ENCODE measurements at regions not wholly inside any gene's neighbourhood (a gene's known extent, or its start where the extent isn't known, plus 50 kb on each side); places are given as distances from the start of the nearest gene placed in this dataset.
A peak's percentile ranks its signal among the peaks of the same experiment; 100 is the strongest.
"Not testable (repeated sequence)": the region's sequence is repeated elsewhere in the genome, so short reads cannot be mapped to it uniquely, and the experiment has no call there.

DNA sequence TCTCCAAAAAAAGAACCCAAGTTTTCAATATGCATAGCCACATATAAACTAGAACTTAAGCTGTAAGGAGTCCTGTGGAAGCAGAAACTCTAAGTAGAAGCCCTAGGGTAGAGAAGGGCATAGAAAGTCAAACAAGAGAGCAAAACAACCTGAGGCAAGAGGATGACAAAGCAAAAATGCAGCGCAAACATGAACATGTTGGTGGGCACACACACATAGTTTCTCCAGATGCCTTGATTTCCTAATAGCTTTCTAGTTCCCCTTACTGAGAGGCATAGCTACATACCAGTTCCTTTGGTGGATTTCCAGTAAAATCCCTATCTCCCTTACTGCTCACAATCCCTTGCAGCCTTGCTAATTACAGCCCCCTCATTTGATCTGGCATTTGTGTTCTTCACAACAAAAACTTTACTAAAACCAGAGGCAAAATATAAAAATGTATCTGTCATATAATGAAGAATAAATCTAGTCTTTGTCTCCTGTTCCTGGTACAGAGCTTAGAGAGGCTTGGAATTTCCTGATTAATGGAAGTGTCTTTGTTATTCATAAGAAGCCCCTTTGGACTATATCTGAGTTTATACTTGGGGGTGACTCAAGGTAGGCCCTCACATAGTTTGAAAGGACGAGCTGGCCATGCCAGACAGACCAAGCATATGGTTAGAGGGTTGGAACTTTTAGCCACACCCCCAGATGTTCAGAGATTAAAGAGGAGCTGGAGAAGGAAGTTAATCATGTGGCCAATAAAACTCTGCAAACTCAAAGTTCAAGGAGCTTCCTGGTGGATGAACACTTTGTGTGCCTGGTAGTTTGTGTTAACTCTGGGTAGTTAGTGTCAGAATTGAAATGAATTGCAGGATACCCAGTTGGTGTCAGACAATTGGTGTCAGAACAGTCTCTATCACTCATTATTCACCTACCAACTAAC is 52.7 kb upstream of the ZCCHC13 start:
- DNase-seq, result peak; percentile 30

DNA sequence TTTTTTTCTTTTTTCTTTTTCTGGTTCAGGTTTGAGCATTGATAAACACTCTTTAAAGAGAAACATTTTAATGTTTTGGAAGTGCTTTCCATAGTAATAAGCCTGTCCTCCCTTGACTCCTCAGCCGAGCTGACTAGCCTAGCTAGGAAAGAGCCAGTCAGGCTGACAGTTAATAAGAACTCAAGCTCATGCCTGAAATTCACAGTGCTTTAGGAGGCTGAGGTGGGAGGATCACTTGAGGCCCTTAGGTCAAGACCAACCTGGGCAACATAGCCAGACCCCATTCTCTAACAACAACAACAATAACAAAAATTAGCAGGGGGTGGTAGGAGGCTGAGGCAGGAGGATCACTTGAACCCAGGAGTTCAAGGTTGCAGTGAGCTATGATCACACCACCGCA is 53.4 kb upstream of the ZCCHC13 start:
- no peak for DNase-seq

DNA sequence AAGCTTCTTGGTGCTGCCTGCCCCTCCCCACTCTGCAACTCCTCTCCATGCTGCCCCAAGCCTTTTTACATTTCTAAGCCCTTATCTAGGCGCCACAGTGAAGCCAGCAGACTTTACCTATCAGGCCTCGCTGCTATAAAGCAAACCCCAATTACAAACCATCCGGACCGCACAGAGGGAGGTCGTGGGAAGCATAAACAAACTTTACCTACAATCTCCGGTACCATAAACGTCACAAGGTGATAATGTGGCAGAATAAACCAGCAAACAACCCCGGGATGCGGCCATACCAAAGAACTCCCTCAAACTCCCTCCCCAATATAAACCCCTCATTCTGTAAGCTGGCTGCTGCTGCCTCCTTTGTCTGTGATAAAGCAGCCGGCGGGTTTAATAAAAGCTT is 54.0 kb upstream of the ZCCHC13 start:
- no peak for DNase-seq

DNA sequence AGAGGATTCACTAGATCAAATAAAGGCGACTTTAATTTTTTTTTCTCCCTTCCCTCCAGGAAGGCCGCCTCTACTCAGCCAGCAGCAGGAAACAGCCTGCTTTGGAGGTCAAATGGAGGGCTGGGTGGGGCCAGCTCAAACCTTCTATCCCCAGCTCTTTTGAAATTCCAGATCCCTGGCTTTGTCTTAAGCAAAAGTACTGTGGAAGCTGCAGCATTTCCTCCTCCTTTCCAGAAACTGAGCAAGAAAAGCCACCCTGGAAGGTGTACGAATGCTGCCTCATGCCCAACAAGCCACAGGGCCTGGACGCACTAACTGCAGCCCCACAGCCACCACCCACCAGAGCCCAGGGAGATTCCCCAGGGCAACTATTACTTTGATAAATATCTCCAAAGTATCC is 55.1 kb upstream of the ZCCHC13 start:
- peak; percentile 57 for DNase-seq

DNA sequence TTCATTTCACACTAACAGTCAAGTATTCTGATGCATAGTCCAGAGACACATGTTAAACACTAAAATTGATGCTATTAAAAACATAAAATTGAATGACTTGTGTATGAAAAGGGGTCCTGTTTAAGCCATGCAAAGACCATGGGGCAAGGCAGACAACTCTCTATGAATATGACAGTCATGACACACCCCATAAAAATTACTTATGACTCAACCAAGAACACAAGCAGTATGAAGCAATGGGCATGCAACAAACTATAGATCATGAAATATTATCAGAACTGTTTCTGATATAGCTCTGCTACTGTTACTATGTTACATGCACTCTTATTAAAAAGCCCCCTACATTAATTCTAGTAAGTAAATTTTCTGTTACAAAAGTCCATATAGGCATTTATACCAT is 57.5 kb upstream of the ZCCHC13 start:
- DNase-seq, result no peak

DNA sequence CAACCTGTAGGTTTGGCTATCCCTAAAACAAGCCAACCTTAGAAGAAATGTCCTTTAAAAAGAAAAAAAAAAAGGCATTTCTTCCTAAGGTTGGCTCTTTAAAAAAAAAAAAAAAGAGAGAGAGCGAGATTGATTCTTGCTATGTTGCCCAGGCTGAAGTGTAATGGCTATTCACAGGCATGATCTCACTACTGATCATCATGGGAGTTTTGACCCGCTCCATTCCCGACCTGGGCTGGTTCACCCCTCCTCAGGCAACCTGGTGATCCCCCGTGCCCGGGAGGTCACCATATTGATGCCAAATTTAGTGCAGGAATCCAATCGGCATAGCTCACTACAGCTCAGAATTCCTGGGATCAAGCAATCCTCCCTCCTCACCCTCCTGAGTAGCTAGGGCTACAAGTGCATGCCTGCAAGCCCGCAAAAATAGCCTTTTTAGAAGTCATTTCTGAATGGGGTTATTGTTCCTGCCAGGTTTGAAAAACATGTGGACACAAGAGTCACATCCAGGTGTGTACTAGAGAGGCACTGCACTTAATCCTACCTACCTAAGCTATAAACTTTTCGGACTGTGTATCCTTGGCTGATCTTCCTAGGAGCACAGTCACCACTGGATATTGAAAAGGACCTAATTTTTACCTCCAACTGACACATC is 61.4 kb upstream of the ZCCHC13 start:
- DNase-seq, result peak; percentile 50

DNA sequence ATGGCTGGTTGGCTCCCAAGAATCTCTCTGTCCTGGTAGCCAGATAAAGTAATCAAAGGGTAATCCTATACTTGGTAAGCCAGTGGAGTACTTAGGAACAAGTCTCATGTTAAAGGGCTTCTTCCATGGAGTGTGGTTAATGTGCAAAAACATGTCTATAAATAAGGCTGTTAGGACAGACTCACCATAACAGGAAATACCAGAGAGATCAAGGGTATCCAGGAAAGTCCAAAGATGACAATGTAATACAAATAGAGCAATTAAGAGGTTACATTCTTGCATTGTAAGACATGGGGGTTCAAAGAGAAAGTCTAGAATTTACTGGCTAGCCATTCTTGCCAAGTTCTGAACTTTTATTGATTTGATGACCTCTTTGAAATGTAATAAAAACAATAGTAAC is 61.9 kb upstream of the ZCCHC13 start:
- peak; percentile 74 for DNase-seq

DNA sequence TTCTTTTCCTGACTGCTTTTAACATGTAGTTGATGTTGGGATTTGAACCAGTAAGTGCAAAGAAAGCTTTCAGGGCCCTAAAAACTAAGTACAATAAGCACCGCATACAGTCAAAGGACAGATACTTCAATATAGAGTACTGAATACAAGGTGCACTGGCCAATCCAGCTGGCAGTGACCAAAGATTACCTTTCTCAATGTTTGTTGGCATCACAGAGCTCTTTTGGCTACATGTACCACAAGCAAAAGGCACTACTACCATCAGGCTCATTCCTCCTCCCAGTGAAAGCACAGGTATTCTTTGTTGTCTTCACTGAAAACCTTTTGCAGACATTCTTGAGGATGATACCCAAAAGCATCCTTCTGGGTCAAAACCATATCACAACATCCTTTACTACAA is 65.2 kb upstream of the ZCCHC13 start:
- no peak for DNase-seq

DNA sequence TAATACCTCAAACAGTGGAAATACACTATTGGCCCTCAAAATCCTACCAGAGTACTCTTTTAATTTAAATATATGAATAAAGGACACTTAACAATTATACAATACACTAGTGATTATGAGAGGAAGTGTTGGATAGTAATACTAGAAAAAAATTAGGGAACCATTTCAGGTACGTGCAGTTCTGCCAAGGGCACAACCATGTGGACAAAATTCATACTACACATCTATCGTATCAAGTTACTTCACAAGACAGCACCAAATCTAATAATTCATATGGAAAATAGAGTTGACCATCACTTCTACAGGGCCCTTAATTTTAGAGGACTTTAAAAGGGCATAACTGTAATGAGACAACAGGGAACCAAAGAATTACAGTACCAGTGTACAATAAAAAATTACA is 69.2 kb upstream of the ZCCHC13 start:
- DNase-seq, result peak; percentile 15

DNA sequence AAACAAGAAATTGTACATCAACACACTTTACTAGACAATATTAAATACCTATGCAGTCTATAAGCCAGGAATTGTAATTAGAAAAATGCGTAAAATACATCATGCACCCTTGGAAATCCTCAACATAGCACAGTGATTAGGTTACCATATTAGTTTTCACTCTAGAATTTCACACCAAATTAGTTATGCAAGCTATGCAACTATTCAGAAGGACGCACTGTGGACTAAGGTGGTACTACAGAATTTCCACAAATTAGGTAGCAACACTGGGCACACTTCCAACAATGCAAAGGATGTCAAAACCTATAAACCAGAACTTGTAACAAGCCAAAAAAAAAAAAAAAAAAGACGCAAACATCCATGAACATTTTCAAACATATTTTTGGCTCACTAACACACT is 71.1 kb upstream of the ZCCHC13 start:
- DNase-seq, result peak; percentile 68

DNA sequence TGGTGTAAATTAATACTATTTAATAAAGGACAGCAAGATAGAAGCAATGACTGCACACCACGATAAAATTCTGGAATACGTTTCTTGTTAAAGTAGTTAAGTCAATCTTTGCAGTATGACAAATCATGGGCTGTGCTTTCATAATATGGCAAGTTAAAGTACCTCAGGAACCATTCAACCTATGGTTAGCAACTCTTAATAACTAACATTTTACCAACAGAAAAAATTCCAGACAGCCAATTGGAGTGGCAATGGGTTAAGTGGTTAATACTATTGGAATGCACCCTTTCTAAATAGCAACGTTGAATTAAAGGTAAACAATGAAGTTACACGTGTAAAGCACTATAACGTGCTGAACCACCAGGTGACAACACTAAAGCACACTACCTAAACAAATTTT is 72.4 kb upstream of the ZCCHC13 start:
- DNase-seq, result no peak

DNA sequence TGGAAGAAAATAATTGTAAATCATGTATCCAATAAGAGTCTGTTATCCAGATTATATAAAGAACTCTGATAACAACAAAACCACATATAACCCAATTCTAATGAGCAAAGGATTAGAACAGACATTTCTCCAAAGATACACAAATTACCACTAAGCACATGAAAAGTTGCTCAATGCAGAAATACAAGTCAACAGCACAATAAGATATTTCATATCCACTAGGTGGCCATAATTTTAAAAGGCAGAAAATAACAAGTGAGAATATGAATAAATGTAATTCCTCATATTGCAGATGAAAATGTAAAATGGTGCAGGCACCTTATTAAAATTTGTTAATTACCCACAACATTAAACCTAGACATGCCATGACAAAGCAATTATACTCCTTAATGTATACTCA is 73.9 kb upstream of the ZCCHC13 start:
- no peak for DNase-seq

DNA sequence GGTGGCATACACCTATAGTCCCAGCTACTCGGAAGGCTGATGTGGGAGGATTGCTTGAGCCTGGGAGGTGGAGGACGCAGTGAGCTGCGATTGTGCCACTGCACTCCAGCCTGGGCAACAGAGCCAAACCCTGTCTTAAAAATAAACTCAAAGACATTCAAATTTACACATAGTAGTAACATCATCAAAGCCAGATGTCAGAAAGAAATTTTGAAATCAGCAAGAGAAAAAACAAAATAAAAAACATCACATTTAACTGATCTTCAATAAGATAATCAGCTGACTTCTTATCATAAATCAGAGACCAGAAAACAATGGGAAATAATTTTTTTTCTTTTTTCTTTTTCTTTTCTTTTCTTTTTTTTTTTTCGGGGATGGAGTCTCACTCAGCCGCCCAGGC is 78.9 kb upstream of the ZCCHC13 start:
- DNase-seq, result no peak

DNA sequence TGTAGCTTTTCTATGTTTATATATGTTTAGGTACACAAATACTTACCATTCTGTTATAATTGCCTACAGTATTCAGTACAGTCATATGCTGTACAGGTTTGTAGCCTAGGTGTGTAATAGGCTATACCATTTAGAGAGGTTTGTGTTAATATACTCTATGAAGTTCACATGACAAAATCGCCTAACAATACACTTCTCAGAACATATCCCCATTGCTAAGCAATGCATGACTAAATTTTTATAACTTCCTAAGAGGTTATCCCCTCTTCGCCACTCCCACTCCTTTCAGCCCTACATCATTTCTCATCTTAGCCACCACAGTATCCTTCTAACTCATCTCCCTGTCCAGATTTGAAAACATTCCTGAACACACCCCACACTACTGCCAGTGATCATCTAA is 83.7 kb upstream of the ZCCHC13 start:
- DNase-seq, result no peak

DNA sequence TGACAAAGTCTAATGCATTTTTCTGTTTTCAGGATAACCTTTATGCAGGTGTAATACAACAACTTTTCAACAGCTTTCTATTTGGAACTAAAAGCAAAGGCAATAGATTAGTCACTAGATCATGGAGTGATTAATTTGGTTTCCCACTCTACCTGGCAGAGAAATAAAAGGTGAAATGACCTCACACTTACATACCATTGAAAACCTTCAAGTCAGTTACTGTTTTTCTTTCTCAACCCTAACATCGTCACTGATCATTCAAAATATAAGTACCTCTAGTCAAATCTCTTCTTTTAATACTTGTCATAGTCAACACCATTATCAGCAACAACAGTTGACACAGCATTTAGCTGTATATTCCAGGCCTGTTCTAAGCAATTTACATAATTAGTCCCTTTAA is 85.1 kb upstream of the ZCCHC13 start:
- DNase-seq, result no peak

DNA sequence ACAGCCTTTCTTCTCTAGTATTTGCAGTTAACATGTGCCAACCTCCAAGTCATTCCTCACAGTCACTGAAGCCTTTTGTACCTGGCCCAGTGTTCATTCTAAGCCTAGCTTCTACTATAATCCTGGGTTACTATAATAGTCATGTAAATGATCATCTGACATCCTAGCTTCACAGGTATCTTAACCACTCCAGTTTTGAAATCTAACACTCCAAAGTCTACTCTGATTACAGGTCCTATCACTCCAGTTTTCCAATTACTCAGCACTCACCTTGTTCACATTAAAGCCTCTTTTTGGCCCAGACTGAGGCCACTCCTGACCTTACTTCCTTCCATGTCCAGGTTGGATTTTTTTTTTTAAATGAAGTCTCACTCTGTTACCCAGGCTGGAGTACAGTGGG is 87.6 kb upstream of the ZCCHC13 start:
- no peak for DNase-seq

DNA sequence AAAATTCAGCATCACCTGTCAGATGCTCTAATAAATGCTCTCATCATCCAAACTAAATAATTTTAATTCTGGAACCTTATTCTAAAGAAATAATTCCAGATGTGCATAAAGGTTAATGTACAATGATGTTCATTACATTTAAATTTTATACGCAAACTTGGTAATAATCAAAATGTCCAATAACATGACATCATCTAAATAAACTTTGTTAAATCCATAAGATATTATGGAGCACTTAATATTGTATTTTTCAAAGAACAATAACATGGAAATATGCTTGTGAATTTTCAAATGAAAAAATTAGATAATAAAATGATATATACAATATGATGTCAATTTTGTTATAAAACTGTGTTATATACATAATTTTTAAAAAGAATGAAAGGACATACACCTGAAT is 92.1 kb upstream of the ZCCHC13 start:
- DNase-seq, result no peak

DNA sequence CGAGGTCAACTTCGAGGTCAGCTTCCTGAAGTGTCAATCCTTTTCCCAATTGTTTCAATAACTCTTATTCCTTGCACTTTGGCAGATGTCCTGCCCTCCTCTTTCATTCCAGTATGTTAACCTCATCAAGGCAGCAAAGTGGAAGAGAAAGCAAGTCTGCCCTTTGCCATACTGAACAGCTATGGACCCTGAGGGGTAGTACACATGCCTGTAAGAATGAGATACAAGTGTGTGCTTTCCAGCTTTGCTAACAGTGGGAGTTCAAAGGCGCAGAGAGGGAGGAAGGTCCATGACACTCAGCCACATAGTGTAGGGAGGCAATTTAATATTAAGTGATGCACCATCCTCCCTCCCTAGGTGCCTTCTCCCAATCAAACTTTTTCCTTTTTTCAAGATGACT is 96.4 kb upstream of the ZCCHC13 start:
- DNase-seq, result no peak

DNA sequence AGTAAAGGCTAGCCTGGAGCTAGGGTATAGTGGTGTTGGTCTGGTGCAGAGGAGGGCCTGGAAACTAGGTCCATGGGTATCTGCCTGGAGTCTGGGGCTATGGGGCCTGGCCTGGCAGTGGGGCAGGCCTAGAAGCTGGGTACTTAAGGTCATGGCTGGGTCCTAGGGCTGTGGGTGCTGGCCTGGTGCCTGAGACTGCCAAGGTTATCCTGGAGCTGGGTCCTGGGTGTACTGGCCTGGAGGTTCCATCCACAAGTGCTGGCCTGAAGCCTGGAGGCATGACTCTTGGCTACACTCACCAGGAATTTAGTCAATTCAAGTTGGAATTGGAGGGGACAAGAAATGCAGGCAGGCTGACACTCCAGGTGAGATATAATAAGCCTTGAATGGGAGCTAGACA is 108.4 kb upstream of the ZCCHC13 start:
- no peak for DNase-seq

DNA sequence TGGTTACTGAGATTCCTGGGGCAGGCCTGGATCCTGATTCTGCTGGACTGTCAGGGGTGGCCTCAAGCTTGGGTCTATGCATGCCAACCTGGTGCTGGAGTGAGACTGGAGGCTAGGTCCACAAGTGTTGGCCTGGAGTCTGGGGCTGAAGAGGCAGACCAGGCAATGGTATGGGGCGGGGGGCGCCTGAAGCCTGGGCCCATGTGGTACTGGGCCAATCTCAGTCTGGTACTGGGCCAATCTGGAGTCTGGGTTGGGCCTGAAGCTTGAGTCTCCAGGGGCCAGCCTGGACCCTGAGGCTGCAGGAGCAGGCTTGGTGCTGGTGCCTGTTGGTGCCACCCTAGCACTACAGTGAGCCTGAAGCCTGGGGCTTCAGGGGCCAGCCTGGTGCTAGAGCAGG is 108.9 kb upstream of the ZCCHC13 start:
- DNase-seq, result no peak

DNA sequence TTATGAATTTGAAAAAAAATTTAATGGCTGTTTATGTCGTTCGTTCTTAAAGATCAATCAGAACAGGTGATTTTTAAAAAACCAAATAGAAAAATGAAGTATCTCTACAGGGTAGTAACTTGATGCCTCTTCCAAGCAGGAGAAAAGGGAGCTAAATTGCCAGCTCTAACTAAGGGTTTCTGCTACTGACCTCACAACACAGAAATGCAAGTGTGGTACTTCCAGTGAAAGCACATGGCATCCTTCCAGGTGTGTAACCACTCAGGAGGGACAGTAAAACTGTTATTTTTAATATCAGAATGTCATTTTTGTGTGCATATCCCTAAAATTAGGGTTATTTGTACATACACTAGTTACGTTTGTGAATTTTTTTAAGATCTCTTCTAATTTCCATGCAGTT is 116.8 kb upstream of the ZCCHC13 start:
- DNase-seq, result no peak

DNA sequence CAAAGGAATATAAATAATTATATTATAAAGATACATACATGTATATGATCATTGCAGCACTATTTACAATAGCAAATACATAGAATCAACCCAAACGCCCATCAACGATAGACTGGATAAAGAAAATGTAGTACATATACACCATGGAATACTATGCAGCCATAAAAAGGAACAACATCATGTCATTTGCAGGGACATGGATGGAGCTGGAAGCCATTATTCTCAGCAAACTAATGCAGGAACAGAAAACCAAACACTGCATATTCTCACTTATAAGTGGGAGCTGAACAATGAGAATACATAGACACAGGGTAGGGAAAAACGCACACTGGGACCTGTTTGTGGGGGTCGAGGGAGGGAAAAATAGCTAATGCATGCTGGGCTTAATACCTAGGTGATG is 120.9 kb upstream of the ZCCHC13 start:
- DNase-seq, result not testable (repeated sequence)

DNA sequence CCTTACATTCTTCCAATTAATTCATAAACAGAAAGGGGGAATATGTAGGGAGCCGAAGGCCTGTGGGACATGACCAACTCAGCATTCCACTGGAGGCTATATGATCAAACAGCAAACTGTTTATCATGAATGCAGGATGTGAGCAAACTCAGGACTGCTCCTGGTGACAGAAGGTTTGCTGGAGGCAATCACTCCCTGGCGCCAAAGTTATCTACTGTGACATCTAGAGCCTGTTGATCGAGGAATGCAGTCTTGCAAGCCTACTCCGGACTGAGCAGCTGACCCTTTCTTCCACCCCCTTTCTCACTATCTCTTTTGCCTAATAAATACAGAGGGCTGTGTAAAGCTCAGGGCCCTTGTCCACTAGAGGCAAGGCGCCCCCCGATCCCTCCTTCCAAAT is 122.0 kb upstream of the ZCCHC13 start:
- not testable (repeated sequence) for DNase-seq

DNA sequence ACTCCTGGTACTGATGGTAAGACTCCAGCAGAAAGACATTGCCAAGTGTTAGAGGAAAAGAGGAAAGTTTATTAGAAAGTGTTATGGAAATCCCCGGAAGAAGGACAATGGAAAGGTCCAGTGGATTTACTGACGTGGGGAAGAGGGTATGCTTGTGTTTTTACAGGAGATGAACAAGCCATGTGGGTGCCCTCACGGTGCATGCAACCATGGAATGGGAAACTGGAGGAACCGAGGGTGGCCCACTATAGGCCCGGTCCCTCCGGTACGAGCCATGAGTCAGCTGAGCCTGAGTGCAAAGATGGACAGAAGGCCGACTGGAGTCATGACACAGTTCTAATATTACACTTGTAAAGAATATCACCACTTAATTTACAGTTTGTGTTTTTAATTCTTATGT is 123.3 kb upstream of the ZCCHC13 start:
- no peak for DNase-seq

DNA sequence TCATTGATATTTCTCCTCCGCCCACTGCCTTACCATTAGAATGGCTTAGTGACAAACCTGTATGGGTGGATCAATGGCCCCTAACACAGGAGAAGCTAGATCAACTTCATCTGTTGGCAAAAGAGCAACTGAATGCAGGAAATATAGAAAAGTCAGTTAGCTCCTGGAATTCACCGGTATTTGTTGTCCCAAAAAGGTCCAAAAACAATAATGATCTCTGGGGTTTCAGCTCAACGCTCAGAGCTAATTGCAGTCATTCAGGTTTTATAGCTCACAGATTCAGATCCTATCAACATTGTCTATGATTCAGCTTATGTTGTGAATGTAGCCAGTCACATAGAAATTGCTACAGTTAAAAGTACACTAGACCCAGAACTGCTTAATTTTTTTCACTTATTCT is 124.0 kb upstream of the ZCCHC13 start:
- DNase-seq, result no peak
